Activated T-helper 2 cell treated with anti-CD3 and anti-CD28 coated beads, Interferon-gamma antibody, Interleukin-2, Interleukin-4, amounts not matched to agents 10 μg/mL and 5 μg/mL and 100 μg/mL, durations not matched to agents 14 hours and 24 hours and 36 hours (primary cell): ENCODE measurements at regions not wholly inside any gene's neighbourhood (a gene's known extent, or its start where the extent isn't known, plus 50 kb on each side); places are given as distances from the start of the nearest gene placed in this dataset.

Experiments used
- DNase-seq: peaks from one replicate; pipeline ENCODE4 v3.0.0; 2021; ENCODE audit warnings: low spot score
- H3K27ac Mint-ChIP-seq: one replicate; pipeline ENCODE4 v1.8.0; 2021; ENCODE audit warnings: mixed read lengths
- H3K27me3 Mint-ChIP-seq: one replicate; pipeline ENCODE4 v1.8.0; 2021; ENCODE audit warnings: low read depth, mixed read lengths
- H3K36me3 Mint-ChIP-seq: one replicate; pipeline ENCODE4 v1.8.0; 2021; ENCODE audit warnings: low read depth, mixed read lengths
- H3K4me1 Mint-ChIP-seq: one replicate; pipeline ENCODE4 v1.8.0; 2021; ENCODE audit warnings: low read depth, mixed read lengths
- H3K4me3 Mint-ChIP-seq: one replicate; pipeline ENCODE4 v1.8.0; 2021; ENCODE audit warnings: low read depth, mild to moderate bottlenecking, moderate library complexity, mixed read lengths
- H3K9me3 Mint-ChIP-seq: one replicate; pipeline ENCODE4 v1.8.0; 2021; ENCODE audit warnings: mixed read lengths
- intact Hi-C: fragments of 100-400 bp; cut with micrococcal nuclease; formaldehyde crosslinking; loops from one replicate; pipeline ENCODE4 v1.15.1; 2023

DNA sequence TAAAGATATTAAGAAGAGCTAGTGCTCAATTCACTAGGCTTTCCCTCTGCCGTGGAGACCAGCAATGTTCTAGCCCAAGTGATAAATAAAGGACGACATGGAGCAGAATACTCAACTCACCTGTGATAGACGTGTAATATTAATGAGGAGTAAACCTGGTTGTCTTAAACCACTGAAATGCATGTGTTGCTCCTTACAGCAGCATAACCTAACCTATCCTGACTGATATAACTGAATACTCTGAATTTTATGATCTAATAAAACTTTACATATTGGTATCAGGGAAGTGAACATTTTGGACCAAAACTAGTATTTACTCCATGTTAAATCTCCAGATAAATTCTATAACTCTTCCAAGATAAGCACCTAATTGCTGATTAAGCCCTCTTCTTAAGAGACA is 531.0 kb downstream of the METTL4 start:
- no peaks in the 10 kb centered on the region for H3K4me1 Mint-ChIP-seq
- no peaks in the 10 kb centered on the region for H3K9me3 Mint-ChIP-seq
- no peak for DNase-seq
- no peak overlapping the region for H3K27ac Mint-ChIP-seq
- H3K36me3 Mint-ChIP-seq, result no peaks in the 10 kb centered on the region
- intact Hi-C loops, result no loop called here
- no peaks in the 10 kb centered on the region for H3K27me3 Mint-ChIP-seq
- H3K4me3 Mint-ChIP-seq, result no peak overlapping the region

DNA sequence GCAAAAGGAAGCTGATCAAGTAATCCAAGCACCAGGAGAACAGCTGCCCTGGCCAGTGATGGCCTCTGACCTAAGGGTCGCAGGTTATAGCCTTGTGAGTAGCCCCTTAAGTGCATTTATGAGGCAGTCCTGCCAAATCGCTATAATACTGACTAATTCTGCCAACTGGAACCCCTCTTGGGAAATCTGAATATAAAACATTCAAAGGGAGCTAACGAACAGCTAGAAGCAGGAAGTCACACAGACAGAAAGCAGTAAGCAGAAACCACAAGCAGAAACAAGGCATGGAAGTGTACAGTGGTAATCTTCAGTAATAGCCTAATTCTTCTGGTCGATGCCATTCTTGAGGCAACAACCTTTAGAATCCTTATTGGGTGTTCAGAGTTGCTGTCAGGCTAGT is 521.3 kb downstream of the METTL4 start:
- H3K4me1 Mint-ChIP-seq, result peaks cover 5% of the 10 kb centered on the region
- no peaks in the 10 kb centered on the region for H3K36me3 Mint-ChIP-seq
- H3K27ac Mint-ChIP-seq, result no peak overlapping the region
- H3K9me3 Mint-ChIP-seq, result no peaks in the 10 kb centered on the region
- intact Hi-C loops, result no loop called here
- no peak overlapping the region for H3K4me3 Mint-ChIP-seq
- no peak for DNase-seq
- H3K27me3 Mint-ChIP-seq, result no peaks in the 10 kb centered on the region

DNA sequence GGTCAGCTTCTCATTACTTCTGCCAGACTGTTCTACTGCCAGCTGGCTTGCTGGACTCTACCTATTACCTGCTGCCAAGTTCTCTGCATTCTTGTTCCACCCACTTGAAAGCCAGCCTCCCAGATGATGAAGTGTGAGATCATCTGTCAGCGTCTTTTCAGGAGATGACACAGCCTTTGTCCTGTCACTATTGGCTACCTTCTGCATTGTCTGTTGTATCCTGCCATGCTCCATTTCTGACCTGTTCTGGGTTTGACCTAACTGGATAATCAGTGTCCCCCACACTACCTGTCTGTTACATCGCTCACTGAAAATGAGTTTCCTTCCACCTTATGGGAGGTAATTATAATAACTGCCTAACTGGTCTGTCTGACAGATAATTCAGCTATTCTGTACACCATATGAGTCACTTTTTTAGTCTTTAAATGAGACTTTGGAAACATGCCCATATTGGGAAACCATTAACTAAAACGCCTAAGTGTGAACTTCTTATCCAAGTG is 520.6 kb downstream of the METTL4 start:
- H3K36me3 Mint-ChIP-seq, result no peaks in the 10 kb centered on the region
- DNase-seq, result no peak
- H3K9me3 Mint-ChIP-seq, result no peaks in the 10 kb centered on the region
- H3K27me3 Mint-ChIP-seq, result no peaks in the 10 kb centered on the region
- H3K4me1 Mint-ChIP-seq, result peaks cover 5% of the 10 kb centered on the region
- H3K27ac Mint-ChIP-seq, result no peak overlapping the region
- intact Hi-C loops, result no loop called here
- H3K4me3 Mint-ChIP-seq, result no peak overlapping the region

DNA sequence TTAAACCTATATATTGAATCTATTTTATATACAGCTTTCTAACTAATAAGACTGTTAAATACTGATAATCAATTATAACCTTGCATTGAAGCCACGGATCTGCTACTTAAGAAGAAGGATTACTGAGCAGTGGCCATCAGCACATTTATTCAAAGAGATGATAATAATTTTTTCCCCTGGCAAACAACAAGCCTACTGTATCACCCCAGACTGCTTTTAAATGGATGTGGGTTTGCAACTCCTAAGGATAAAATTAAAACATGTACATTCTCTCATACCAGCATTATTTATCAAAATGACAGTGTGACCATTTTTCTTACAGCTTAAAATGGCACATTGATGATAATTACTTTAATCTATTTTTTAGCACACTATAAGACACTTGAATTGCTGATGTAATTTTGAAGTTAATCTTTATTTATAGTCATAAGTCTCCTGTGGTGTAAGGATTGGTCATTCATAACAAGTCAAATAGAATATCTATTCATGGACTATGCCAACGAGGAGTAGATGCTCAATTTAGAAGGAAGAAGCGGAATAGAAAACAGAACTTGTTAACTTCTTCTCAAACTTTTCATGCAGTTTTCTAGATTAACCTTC is 517.7 kb downstream of the METTL4 start:
- Mint-ChIP-seq H3K4me3 (no peak overlapping the region), H3K27ac (no peak overlapping the region), H3K4me1 (peaks cover 5% of the 10 kb centered on the region), H3K36me3 (no peaks in the 10 kb centered on the region), H3K9me3 (no peaks in the 10 kb centered on the region), H3K27me3 (no peaks in the 10 kb centered on the region)
- intact Hi-C loops, result no loop called here
- DNase-seq, result no peak

DNA sequence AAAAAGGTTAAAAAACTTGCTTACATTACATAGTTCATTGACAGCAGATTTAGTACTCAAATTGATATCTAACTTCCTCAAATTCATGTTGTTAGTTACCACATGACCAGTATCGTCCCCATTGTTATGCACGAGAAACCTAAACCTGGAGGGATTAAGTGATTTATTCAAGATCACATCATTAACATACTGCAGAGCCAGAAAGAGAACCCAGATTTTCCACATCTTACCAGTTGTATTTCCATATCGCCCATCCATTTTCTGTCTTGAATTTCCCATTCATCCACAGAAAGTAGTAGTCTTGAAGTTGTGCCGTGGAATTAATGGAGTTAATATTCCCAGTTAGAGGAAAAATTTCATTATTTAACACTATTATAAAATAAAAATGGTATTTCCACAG is 512.0 kb downstream of the METTL4 start:
- no peak for DNase-seq
- Mint-ChIP-seq H3K4me3 (no peak overlapping the region), H3K36me3 (no peaks in the 10 kb centered on the region), H3K27ac (no peak overlapping the region), H3K27me3 (no peaks in the 10 kb centered on the region), H3K9me3 (no peaks in the 10 kb centered on the region), H3K4me1 (no peaks in the 10 kb centered on the region)
- intact Hi-C loops, result no loop called here

DNA sequence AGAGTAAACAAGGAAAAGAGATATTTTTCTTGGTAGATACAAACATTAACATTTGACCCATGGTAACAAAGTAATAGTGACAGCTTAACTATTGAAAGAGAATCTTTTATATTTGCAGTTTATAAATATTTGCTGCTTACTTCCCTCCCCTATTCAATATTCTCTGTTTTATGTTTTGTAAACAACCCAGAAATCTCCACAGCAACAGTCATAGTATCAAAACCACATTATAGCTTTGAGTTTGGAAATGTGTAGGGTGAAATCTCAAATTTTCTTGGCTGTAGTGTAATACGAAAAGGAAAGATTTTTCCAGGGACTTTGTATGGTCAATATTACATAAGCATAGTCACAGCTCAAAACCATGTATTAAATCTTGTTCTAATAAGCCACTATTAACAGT is 511.2 kb downstream of the METTL4 start:
- Mint-ChIP-seq H3K36me3 (no peaks in the 10 kb centered on the region), H3K9me3 (no peaks in the 10 kb centered on the region), H3K27me3 (no peaks in the 10 kb centered on the region), H3K4me1 (no peaks in the 10 kb centered on the region), H3K27ac (no peak overlapping the region), H3K4me3 (no peak overlapping the region)
- DNase-seq, result no peak
- intact Hi-C loops, result no loop called here

DNA sequence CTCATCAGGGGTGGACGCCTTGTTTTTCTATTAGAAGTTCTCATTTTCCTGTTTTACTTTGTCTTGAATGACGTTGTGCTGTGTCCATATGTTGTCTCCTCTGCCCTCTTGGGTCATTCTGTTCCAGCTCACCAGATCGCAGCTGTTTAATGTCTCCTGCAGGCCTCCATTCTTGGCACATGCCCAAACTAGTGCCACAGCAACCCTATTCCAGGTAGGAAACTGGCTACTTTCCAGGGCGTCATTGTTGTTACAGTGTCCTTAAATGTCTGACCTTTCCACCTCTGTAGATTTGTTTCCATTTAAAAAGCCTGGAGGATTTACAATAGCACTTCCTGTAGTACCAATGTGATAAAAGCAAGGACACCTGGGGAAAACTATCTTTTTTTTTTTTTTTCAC is 500.7 kb downstream of the METTL4 start:
- Mint-ChIP-seq H3K27ac (no peak overlapping the region), H3K4me3 (no peak overlapping the region), H3K9me3 (no peaks in the 10 kb centered on the region), H3K36me3 (no peaks in the 10 kb centered on the region), H3K27me3 (no peaks in the 10 kb centered on the region), H3K4me1 (no peaks in the 10 kb centered on the region)
- intact Hi-C loops, result no loop called here
- DNase-seq, result no peak

DNA sequence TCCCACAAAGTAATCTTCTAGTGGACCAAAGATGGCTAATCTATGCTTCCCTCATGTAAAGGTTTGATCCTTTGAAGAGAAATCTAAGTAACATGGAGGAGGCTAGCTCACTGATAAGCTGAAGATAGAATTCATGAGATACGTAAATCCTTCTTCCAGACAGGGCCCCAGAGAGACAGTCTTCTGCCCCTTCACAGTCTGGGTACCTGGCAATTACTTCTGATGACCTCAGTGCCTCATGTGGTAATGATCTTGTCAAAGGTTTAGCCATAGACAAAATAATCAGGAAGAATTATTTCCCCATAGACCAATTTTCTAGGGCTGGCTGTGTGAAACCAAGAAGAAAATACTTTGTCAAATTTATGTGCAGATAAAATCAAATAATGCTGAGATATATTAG is 495.8 kb downstream of the METTL4 start:
- H3K27me3 Mint-ChIP-seq, result no peaks in the 10 kb centered on the region
- DNase-seq, result no peak
- intact Hi-C loops, result no loop called here

DNA sequence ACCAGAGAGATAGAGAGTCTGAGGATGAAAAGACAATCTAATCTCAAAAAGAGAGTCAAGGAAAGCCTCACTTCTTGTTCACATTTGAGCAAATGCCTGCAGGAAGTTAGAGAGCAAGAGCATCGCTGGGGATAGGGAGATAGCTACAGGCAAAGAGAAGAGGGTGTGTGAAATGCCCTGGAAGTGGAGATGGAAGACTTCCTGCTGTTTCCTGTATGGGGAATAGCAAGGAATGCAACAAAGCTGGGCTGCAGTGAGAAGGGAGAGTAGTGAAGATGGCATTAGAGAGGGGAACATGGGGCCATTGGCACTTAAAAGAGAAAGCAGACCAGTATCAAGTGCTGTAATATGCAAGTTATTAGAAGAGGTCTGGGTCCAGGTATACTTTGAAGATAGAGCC is 488.6 kb downstream of the METTL4 start:
- no peaks in the 10 kb centered on the region for H3K4me1 Mint-ChIP-seq
- H3K4me3 Mint-ChIP-seq, result no peak overlapping the region
- H3K27ac Mint-ChIP-seq, result no peak overlapping the region
- H3K9me3 Mint-ChIP-seq, result no peaks in the 10 kb centered on the region
- intact Hi-C loops, result no loop called here
- no peaks in the 10 kb centered on the region for H3K27me3 Mint-ChIP-seq
- DNase-seq, result no peak
- H3K36me3 Mint-ChIP-seq, result no peaks in the 10 kb centered on the region

More for the DNA sequence above, 495.8 kb downstream of the METTL4 start:
- Mint-ChIP-seq H3K4me3 (no peak overlapping the region), H3K4me1 (no peaks in the 10 kb centered on the region), H3K27ac (no peak overlapping the region), H3K9me3 (no peaks in the 10 kb centered on the region), H3K36me3 (no peaks in the 10 kb centered on the region)

DNA sequence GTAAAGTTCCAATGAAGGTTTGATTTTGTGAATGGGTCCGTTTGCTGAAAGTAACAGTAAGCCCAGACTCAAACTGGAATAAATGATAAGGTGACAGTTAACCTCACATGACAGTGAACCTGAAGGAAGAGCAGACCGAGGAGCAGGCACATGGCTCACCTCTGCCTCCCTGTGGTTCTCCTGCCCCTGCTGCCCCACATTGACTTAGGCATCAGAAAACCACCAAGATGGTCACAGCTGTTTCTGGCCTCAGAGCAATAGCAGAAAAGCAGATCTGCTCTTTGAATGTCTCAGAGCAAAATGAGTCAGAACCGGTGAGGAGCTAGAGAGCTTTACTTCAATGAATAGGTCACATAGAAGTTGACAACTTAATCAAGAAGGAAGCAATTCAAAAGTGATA is 487.6 kb downstream of the METTL4 start:
- no peaks in the 10 kb centered on the region for H3K36me3 Mint-ChIP-seq
- no peak for DNase-seq
- no peaks in the 10 kb centered on the region for H3K4me1 Mint-ChIP-seq
- no peak overlapping the region for H3K4me3 Mint-ChIP-seq
- H3K27ac Mint-ChIP-seq, result no peak overlapping the region
- no peaks in the 10 kb centered on the region for H3K27me3 Mint-ChIP-seq
- intact Hi-C loops, result no loop called here
- H3K9me3 Mint-ChIP-seq, result no peaks in the 10 kb centered on the region

DNA sequence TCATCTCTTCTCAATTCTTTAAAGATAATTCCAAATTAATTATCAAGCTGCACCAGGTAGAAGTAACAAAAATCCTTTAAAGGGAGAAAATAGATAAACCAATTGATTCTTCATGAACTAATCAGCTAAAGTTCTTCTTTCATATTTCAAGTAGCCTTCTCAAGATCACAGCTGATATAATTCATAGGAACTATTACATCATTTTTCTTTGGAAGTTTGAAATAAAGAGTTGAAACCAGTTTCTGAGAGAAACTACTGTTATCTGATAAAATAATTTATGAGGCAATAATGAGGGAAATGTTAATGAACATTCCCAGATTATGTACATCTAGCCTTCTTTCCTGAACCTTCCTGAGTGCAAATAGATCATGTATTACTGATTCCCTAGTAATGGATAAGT is 484.9 kb downstream of the METTL4 start:
- intact Hi-C loops, result no loop called here
- DNase-seq, result no peak
- H3K4me1 Mint-ChIP-seq, result peaks cover 3% of the 10 kb centered on the region
- no peak overlapping the region for H3K27ac Mint-ChIP-seq
- H3K27me3 Mint-ChIP-seq, result no peaks in the 10 kb centered on the region
- H3K9me3 Mint-ChIP-seq, result no peaks in the 10 kb centered on the region
- H3K36me3 Mint-ChIP-seq, result no peaks in the 10 kb centered on the region
- H3K4me3 Mint-ChIP-seq, result no peak overlapping the region

DNA sequence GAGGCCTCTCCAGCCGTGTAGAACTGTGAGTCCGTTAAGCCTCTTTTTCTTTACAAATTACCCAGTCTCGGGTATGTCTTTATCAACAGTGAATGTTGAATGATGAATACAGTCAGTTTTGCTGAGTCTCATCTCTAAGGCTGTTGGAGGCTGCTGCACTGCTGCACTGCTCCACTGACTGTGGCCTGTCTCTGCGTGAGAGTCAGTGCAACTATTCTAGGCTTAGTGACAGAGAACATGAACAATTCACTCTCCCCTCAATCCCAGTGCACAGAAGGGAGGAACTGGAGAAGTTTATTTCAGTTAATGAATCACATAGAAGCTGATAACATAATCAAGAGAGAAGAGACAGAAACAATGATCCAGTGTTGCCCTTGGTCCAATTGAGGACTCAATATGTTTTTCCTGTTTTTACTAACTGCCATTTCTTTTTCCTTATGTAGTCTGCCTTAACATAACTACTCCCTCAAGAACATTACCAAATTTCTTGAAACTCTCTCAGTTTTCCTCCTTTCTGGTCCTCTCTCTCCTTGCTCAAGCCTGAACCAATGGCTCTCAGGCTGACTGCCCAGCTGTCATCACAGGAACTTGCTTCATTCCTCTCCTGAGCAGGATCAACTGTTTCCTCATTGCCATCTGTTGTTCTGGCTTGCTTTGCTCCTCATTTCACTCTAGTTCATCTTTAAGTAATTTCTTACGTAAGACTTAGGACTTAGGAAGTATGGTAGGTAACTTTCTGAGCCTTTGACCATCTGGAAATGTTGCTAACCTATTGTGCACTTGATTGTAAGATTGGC is 483.2 kb downstream of the METTL4 start:
- Mint-ChIP-seq H3K4me3 (no peak overlapping the region), H3K36me3 (no peaks in the 10 kb centered on the region), H3K9me3 (no peaks in the 10 kb centered on the region), H3K4me1 (peaks cover 3% of the 10 kb centered on the region), H3K27ac (no peak overlapping the region), H3K27me3 (no peaks in the 10 kb centered on the region)
- intact Hi-C loops, result no loop called here
- no peak for DNase-seq

DNA sequence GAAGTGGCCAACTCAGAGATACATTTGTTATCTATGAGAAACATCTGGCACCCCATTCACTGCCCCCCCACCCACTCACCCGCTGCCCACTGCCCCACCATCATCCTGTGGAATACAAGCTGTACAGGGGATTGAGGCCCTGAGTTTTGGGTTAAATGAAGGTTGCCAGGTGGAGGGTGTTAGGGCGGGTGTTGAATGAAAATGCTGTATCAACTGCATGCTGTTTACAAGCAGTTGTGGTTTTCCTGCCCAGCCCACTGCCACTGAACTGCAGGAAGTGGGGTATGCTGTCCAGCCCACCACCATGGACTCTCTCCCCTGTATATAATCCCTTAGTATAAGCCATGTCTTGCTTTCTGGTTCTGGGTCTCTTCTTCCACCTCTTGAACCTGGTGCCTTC is 481.9 kb downstream of the METTL4 start:
- intact Hi-C loops, result no loop called here
- H3K4me1 Mint-ChIP-seq, result peaks cover 3% of the 10 kb centered on the region
- H3K36me3 Mint-ChIP-seq, result no peaks in the 10 kb centered on the region
- no peak for DNase-seq
- no peaks in the 10 kb centered on the region for H3K9me3 Mint-ChIP-seq
- no peak overlapping the region for H3K27ac Mint-ChIP-seq
- H3K4me3 Mint-ChIP-seq, result no peak overlapping the region
- H3K27me3 Mint-ChIP-seq, result no peaks in the 10 kb centered on the region
